Upper lobe of left lung (tissue), 4 donors: ENCODE measurements at regions not wholly inside any gene's neighbourhood (a gene's known extent, or its start where the extent isn't known, plus 50 kb on each side); places are given as distances from the start of the nearest gene placed in this dataset.

Experiments
- POLR2AphosphoS5 ChIP-seq, 2 donors: sonication (generic); formaldehyde crosslinking; IDR thresholded peaks; one replicate each; pipeline ENCODE4 v1.5.1; 2017; ENCODE audit warnings: antibody characterized with exemption in 2 of 2
- TF ChIP-seq, protein P1 (sequence below), 6 experiments: fragments of 450-650 bp in 4 of 6; fragments of 200-600 bp in 2 of 6; sonication (generic) in 2 of 6; IDR thresholded peaks; one replicate each; pipeline ENCODE4 v1.5.1; 2016 to 2019; ENCODE audit warnings: antibody characterized with exemption in 6 of 6

DNA sequence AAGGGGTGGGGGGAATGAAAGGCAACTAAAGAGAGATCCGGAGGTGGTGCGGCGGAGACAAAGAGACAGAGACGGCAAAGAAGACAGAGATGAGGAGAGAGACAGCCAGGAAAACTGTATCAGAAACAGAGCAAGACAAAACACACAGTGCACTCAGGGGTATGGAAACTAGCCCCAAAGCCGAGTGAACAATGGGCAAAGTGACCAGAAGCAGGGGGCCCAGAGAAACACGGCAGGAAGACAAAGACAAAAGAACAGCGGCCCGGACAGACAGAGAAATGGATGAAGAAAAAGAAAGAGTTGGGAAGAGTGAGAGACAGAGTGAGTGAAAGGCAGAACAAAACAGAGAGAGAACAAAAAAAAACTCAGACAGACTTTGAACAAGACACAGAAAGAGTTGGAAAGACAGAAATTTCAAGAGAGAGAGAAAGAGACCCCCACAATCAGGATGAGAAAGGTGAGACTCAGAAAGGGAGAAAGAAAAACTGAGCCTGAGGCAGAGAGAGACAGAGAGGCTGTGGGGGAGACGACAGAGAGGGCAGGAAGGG is 60.6 kb upstream of the PAX2 start:
- TF ChIP-seq, protein P1, sequence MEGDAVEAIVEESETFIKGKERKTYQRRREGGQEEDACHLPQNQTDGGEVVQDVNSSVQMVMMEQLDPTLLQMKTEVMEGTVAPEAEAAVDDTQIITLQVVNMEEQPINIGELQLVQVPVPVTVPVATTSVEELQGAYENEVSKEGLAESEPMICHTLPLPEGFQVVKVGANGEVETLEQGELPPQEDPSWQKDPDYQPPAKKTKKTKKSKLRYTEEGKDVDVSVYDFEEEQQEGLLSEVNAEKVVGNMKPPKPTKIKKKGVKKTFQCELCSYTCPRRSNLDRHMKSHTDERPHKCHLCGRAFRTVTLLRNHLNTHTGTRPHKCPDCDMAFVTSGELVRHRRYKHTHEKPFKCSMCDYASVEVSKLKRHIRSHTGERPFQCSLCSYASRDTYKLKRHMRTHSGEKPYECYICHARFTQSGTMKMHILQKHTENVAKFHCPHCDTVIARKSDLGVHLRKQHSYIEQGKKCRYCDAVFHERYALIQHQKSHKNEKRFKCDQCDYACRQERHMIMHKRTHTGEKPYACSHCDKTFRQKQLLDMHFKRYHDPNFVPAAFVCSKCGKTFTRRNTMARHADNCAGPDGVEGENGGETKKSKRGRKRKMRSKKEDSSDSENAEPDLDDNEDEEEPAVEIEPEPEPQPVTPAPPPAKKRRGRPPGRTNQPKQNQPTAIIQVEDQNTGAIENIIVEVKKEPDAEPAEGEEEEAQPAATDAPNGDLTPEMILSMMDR (IDR thresholded peaks at IDR 0.05), result no peak
- TF ChIP-seq POLR2AphosphoS5 (IDR thresholded peaks at IDR 0.05), result no peak
